ENCODE measurements at regions not wholly inside any gene's neighbourhood (a gene's known extent, or its start where the extent isn't known, plus 50 kb on each side); places are given as distances from the start of the nearest gene placed in this dataset.

DNA sequence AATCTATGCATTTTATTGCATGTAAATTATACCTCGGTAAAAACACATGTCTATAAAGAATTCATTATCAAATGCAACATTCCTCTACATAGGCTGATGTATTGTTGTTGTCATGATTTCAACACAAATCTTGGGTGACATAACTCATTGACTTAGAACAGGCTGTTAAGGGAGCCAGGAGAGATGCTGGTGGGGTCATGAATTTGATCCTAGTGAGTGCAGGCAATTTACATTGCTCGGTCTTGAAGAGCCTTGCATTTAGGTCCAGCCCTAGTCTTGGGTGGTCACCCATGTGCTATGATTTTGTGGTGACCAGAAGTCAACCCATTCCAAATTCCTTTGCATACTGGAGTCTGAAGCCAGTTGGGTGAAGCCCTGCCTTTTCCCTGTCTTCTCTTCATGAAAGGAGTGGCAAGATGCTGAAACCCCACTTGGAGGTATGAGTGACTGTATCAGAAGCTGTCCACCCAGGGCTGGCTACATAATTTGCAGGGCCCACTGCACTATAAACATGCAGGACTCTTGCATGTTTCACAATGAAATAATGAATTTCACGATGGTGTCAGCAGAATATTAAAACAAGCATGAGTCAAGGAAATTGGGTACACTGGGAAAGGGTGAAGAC lies 59.2 kb downstream of the RPLP1 start:
- DNase-seq (ENCODE audit: low read depth, low spot score), result no peak
- Mint-ChIP-seq H3K4me3 (no peak overlapping the region), H3K27me3 (ENCODE audit: low read depth) (peaks cover 2% of the 10 kb centered on the region), H3K27ac (ENCODE audit: unreplicated experiment) (no peak overlapping the region), H3K4me1 (peaks cover 1% of the 10 kb centered on the region), H3K9me3 (no peaks in the 10 kb centered on the region), H3K36me3 (ENCODE audit: low read depth) (no peaks in the 10 kb centered on the region)
- TF ChIP-seq, protein P1, sequence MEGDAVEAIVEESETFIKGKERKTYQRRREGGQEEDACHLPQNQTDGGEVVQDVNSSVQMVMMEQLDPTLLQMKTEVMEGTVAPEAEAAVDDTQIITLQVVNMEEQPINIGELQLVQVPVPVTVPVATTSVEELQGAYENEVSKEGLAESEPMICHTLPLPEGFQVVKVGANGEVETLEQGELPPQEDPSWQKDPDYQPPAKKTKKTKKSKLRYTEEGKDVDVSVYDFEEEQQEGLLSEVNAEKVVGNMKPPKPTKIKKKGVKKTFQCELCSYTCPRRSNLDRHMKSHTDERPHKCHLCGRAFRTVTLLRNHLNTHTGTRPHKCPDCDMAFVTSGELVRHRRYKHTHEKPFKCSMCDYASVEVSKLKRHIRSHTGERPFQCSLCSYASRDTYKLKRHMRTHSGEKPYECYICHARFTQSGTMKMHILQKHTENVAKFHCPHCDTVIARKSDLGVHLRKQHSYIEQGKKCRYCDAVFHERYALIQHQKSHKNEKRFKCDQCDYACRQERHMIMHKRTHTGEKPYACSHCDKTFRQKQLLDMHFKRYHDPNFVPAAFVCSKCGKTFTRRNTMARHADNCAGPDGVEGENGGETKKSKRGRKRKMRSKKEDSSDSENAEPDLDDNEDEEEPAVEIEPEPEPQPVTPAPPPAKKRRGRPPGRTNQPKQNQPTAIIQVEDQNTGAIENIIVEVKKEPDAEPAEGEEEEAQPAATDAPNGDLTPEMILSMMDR (conservative IDR thresholded peaks at IDR 0.05), result no peak

GRCh38 chr15:69513450-69513960 lies 60.9 kb downstream of the RPLP1 start:
- Mint-ChIP-seq H3K27ac (ENCODE audit: unreplicated experiment) (no peak overlapping the region), H3K4me1 (peaks cover 6% of the 10 kb centered on the region), H3K4me3 (no peak overlapping the region), H3K36me3 (ENCODE audit: low read depth) (no peaks in the 10 kb centered on the region), H3K9me3 (no peaks in the 10 kb centered on the region), H3K27me3 (ENCODE audit: low read depth) (peaks cover 2% of the 10 kb centered on the region)
- TF ChIP-seq, protein P1 (conservative IDR thresholded peaks at IDR 0.05), result no peak
- DNase-seq (ENCODE audit: low read depth, low spot score), result no peak

- DNase-seq (ENCODE audit: low read depth, low spot score), result no peak
- no peak overlapping the region for H3K4me3 Mint-ChIP-seq
- TF ChIP-seq, protein P1 (conservative IDR thresholded peaks at IDR 0.05), result no peak
Observed at GRCh38 chr15:69513986-69514385, 61.4 kb downstream of the RPLP1 start.

DNA sequence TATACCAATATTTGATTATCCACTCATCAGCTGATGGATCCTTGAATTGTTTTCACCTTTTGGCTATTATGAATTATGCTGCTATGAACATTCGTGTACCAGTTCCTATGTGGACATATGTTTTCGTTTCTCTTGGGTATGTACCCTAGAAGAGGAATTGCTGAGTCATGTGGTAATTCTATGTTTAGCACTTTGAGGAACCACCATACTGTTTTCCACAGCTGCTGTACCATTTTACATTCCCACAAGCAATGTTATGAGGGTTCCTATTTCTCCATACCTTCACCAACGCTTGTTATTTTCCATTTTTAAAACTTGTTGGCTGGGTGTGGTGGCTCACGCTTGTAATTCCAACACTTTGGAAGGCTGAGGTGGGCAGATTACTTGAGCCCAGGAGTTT lies 62.9 kb downstream of the RPLP1 start:
- TF ChIP-seq, protein P1 (conservative IDR thresholded peaks at IDR 0.05), result no peak
- H3K36me3 Mint-ChIP-seq (ENCODE audit: low read depth), result no peaks in the 10 kb centered on the region
- DNase-seq (ENCODE audit: low read depth, low spot score), result no peak
- peaks cover 5% of the 10 kb centered on the region for H3K27me3 Mint-ChIP-seq (ENCODE audit: low read depth)
- H3K4me1 Mint-ChIP-seq, result peaks cover 6% of the 10 kb centered on the region
- no peaks in the 10 kb centered on the region for H3K9me3 Mint-ChIP-seq
- no peak overlapping the region for H3K4me3 Mint-ChIP-seq
- H3K27ac Mint-ChIP-seq (ENCODE audit: unreplicated experiment), result no peak overlapping the region

More at GRCh38 chr15:69513986-69514385, 61.4 kb downstream of the RPLP1 start:
- H3K36me3 Mint-ChIP-seq (ENCODE audit: low read depth), result no peaks in the 10 kb centered on the region
- peaks cover 6% of the 10 kb centered on the region for H3K4me1 Mint-ChIP-seq
- H3K9me3 Mint-ChIP-seq, result no peaks in the 10 kb centered on the region
- H3K27me3 Mint-ChIP-seq (ENCODE audit: low read depth), result peaks cover 2% of the 10 kb centered on the region
- no peak overlapping the region for H3K27ac Mint-ChIP-seq (ENCODE audit: unreplicated experiment)

DNA sequence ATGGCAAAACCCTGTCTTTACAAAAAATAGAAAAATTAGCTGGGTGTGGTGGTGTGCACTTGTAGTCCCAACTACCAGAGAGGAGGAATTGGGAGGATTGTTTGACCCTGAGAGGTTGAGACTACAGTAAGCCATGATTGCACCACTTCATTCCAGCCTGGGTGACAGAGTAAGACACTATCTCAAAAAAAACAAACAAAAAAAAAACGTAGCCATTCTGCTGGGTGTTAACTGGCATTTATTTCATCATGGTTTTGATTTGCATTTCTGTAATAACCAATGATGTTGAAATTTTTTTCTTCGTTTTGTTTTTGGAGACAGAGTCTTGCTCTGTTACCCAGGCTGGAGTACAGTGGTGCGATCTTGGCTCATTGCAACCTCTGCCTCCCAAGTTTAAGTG lies 63.3 kb downstream of the RPLP1 start:
- Mint-ChIP-seq H3K36me3 (ENCODE audit: low read depth) (no peaks in the 10 kb centered on the region), H3K4me3 (no peak overlapping the region), H3K9me3 (no peaks in the 10 kb centered on the region), H3K27me3 (ENCODE audit: low read depth) (peaks cover 5% of the 10 kb centered on the region), H3K4me1 (peaks cover 6% of the 10 kb centered on the region), H3K27ac (ENCODE audit: unreplicated experiment) (no peak overlapping the region)
- DNase-seq (ENCODE audit: low read depth, low spot score), result no peak
- TF ChIP-seq, protein P1 (conservative IDR thresholded peaks at IDR 0.05), result no peak
